GM19468 (cell line): ENCODE measurements at regions not wholly inside any gene's neighbourhood (a gene's known extent, or its start where the extent isn't known, plus 50 kb on each side); places are given as distances from the start of the nearest gene placed in this dataset.

Experiments used
- ATAC-seq: cut with Tn5 transposase; IDR thresholded peaks from one replicate; pipeline ENCODE4 v1.9.1; 2021; ENCODE audit warnings: mild to moderate bottlenecking, moderate library complexity, moderate number of reproducible peaks; ENCODE audit not compliant: unreplicated experiment; ENCODE audit errors: extremely low read depth

GRCh38 chr1:201759194-201759815 is 69.7 kb upstream of the IPO9 start:
- no peak for ATAC-seq

DNA sequence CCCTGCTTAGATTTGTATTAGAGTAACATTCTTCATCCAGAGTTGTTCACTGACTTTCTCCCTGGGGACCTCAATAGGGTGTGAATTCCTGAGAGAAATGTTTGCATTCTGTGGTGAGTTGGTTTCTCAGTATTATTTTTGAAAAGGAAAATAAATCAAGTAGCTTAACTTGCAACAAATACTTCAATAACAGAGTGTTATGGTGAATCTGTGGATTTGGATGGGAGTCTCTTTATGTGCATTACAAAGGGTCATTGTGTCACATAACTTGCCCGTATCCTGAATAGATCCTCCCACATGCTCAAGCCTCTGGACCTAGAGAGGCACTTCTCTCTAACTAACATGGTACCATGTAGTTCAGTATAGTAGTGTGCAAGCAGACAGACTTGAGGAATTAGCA is 68.4 kb upstream of the IPO9 start:
- ATAC-seq, result no peak

GRCh38 chr1:201761178-201761577 is 67.8 kb upstream of the IPO9 start:
- ATAC-seq, result no peak

- no peak for ATAC-seq
Observed at GRCh38 chr1:201761871-201762270, 67.1 kb upstream of the IPO9 start.

DNA sequence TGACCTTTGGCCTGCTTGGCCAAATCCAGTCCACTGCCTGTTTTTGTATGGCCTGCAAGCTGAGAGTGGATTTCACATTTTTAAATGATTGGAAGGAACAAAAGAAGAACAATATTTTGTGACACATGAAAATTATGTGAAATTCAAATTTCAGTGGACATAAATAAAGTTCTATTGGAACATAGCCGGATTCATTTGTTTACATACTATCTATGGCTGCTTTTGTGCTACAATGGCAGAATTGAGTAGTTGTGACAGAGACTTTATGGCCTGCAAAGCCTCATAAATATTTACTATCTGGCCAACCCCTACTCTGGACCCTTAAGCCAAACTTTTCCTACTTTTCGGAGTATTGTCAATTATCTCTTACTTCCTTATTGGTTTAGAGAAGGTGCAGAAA is 66.6 kb upstream of the IPO9 start:
- ATAC-seq, result no peak

GRCh38 chr1:201763455-201764140 is 65.4 kb upstream of the IPO9 start:
- ATAC-seq, result no peak

DNA sequence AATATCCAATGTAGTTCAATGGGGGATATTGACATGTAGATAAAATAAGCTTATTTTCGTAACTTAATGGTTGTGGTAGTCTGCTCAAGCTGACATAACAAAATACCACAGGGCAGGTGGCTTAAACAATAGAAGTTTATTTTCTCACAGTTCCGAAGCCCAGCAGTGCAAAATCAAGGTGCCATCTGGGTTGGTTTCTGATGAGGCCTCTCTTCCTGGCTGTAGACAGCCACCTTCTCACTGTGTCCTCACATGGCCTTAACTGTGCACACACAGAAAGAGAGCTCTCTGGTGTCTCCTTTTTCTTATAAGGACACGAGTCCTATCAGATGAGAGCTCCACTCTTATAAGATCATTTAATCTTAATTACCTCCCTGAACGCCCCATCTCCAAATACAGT is 64.8 kb upstream of the IPO9 start:
- ATAC-seq, result no peak

GRCh38 chr1:201764579-201764978 is 64.4 kb upstream of the IPO9 start:
- no peak for ATAC-seq

DNA sequence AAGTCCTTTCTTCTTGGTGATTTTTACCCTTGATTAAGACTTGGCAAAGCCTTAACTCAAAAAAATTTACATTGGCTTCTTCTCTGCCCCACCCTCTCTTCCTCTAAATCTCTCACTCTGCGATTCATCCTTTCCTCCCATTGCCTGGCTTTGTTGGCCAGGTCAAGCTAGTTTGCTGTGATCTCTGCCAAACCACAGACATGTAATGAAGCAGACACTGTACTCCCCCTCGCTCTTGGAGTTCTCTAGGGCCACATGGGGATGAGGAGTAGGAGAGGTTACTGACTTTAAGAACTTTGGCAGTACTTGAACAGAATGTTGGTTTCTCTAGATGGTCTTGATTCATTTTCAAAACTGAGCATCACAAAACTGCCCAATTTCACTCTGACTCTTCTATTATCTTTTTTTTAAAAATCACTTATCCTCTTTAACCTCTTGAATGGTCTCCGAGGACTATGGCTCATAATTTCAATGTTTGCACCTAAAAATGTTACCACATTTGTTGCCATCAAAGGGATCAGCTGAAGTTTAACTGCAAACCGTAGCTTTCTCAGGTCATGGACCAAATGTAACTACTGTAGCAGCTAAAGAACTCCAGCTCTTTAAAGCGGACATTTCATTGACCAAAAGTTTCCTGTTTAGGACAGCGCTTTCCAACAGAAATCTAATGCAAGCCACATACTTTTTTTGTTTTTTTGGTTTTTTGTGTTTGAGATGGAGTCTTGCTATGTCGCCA is 62.7 kb upstream of the IPO9 start:
- no peak for ATAC-seq

GRCh38 chr1:201767339-201767738 is 61.6 kb upstream of the IPO9 start:
- no peak for ATAC-seq

GRCh38 chr1:201769072-201769471 is 59.9 kb upstream of the IPO9 start:
- no peak for ATAC-seq

GRCh38 chr1:201769966-201770365 is 59.0 kb upstream of the IPO9 start:
- ATAC-seq, result no peak

- ATAC-seq, result no peak
Observed at GRCh38 chr1:201771466-201771865, 57.5 kb upstream of the IPO9 start.

GRCh38 chr1:201772178-201772577 is 56.8 kb upstream of the IPO9 start:
- ATAC-seq, result no peak

DNA sequence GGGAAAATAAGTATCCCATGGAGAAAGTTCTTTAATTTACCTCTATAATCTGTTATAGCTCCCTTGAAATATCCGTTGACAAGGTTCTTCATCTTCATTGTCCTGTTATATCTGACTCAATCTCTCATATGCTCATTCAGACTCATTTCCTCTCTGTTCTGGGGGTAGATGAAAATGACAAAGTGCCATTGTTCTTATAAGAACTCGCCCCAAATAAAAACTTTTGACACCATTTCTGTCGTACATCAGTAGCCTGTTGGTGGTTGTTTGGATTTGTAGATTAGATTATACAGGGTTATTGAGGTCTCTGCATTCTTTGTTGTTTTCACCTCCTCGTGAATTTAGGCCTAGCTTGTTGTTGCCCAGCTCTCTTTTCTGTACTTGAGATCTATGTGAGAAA is 55.2 kb upstream of the IPO9 start:
- no peak for ATAC-seq

GRCh38 chr1:201774224-201774982 is 54.6 kb upstream of the IPO9 start:
- ATAC-seq, result no peak

GRCh38 chr1:201774983-201775344 is 54.0 kb upstream of the IPO9 start:
- ATAC-seq, result no peak

- no peak for ATAC-seq
Observed at GRCh38 chr1:201775380-201775779, 53.6 kb upstream of the IPO9 start.

DNA sequence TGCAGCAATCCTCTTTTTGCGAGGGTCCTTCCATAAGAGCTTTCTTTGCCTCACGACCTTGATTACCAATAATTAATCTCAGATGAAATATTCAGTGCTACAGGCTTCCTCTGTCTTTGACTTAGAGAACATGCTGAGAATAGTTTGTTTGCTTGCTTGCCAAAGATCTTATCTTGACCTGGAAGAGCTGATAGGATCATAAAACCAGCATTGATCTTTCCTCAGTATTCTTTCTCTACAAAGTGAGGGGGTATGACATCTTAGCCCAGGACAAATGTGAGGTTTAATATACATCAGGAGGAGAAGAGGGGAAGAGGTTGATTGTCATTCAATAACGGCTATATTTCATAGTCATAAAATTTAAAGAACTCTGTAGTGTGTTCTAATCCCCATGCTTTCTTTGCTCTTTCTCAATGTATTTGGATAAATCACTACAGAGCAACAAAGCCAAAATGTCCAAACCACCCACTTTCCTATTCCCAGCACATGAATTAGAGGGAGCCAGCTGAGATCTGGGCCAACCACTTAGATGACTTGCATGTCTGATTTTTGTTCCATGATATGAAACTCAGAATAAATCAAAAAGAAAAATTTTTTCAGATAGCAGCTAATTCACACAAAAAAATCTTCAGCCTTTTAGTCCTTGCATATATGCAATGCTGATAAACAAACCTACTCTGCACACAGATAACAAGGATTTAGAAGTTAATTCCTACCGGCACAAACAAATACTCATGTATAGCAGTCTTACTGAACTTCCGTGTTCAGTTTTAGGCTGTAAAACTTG is 50.5 kb upstream of the IPO9 start:
- no peak for ATAC-seq
